IPS-20b (cell line): ENCODE measurements at regions not wholly inside any gene's neighbourhood (a gene's known extent, or its start where the extent isn't known, plus 50 kb on each side); places are given as distances from the start of the nearest gene placed in this dataset.
"Not testable (repeated sequence)": the region's sequence is repeated elsewhere in the genome, so short reads cannot be mapped to it uniquely, and the experiment has no call there.

Experiments used
- H3K27ac ChIP-seq: one replicate; pipeline ENCODE4 v1.5.1; 2013; ENCODE audit warnings: low read length
- H3K27me3 ChIP-seq: 2 replicates; pipeline ENCODE4 v1.6.1; 2013; ENCODE audit warnings: mild to moderate bottlenecking, low read length, inconsistent platforms; ENCODE audit not compliant: insufficient read depth
- H3K36me3 ChIP-seq: 2 replicates; pipeline ENCODE4 v1.6.1; 2013; ENCODE audit warnings: low read depth, mild to moderate bottlenecking, inconsistent platforms, low read length, moderate library complexity; ENCODE audit not compliant: insufficient read depth
- H3K4me1 ChIP-seq: 2 replicates; pipeline ENCODE4 v1.6.1; 2013; ENCODE audit warnings: mild to moderate bottlenecking, control low read depth, inconsistent platforms, low read length, moderate library complexity; ENCODE audit not compliant: insufficient read depth
- H3K4me3 ChIP-seq: 2 replicates; pipeline ENCODE4 v1.5.1; 2013; ENCODE audit warnings: mild to moderate bottlenecking, low read length, inconsistent platforms
- H3K9ac ChIP-seq: 2 replicates; pipeline ENCODE4 v1.6.1; 2013; ENCODE audit warnings: low read depth, mild to moderate bottlenecking, inconsistent platforms, low read length, moderate library complexity
- H3K9me3 ChIP-seq: 2 replicates; pipeline ENCODE4 v1.6.1; 2013; ENCODE audit warnings: mild to moderate bottlenecking, low read depth, low read length, inconsistent platforms; ENCODE audit not compliant: insufficient read depth

- H3K4me3 ChIP-seq: no peak overlapping the region
- H3K9me3 ChIP-seq: no peaks in the 10 kb centered on the region; the same call in 1 of the 2 replicates
- no peaks in the 10 kb centered on the region for H3K4me1 ChIP-seq
Measured at GRCh38 chr16:86229866-86230656, 280.3 kb upstream of the FOXF1 start.

GRCh38 chr16:86231321-86231995 lies 278.9 kb upstream of the FOXF1 start:
- Histone ChIP-seq H3K36me3 (no peaks in the 10 kb centered on the region), H3K27ac (no peak overlapping the region), H3K4me1 (no peaks in the 10 kb centered on the region), H3K9me3 (no peaks in the 10 kb centered on the region; the same call in 1 of the 2 replicates), H3K9ac (no peak overlapping the region), H3K27me3 (peaks cover 7% of the 10 kb centered on the region; the same call in 1 of the 2 replicates), H3K4me3 (no peak overlapping the region)

More at GRCh38 chr16:86229866-86230656, 280.3 kb upstream of the FOXF1 start:
- Histone ChIP-seq H3K27ac (no peak overlapping the region), H3K36me3 (no peaks in the 10 kb centered on the region), H3K9ac (no peak overlapping the region), H3K27me3 (peaks cover 7% of the 10 kb centered on the region; the same call in 1 of the 2 replicates)

GRCh38 chr16:86231996-86232350 lies 278.4 kb upstream of the FOXF1 start:
- no peak overlapping the region for H3K4me3 ChIP-seq
- no peak overlapping the region for H3K27ac ChIP-seq
- no peaks in the 10 kb centered on the region for H3K36me3 ChIP-seq
- no peaks in the 10 kb centered on the region; the same call in 1 of the 2 replicates for H3K9me3 ChIP-seq
- peaks cover 7% of the 10 kb centered on the region; the same call in 1 of the 2 replicates for H3K27me3 ChIP-seq
- no peaks in the 10 kb centered on the region for H3K4me1 ChIP-seq
- no peak overlapping the region for H3K9ac ChIP-seq

GRCh38 chr16:86232496-86232895 lies 277.8 kb upstream of the FOXF1 start:
- no peak overlapping the region for H3K4me3 ChIP-seq
- H3K36me3 ChIP-seq: no peaks in the 10 kb centered on the region
- no peaks in the 10 kb centered on the region for H3K4me1 ChIP-seq
- H3K27me3 ChIP-seq: peaks cover 7% of the 10 kb centered on the region; the same call in 1 of the 2 replicates
- H3K9me3 ChIP-seq: no peaks in the 10 kb centered on the region; the same call in 1 of the 2 replicates
- no peak overlapping the region for H3K9ac ChIP-seq
- H3K27ac ChIP-seq: no peak overlapping the region

- H3K27me3 ChIP-seq, H3K9me3 ChIP-seq: not testable (repeated sequence)
Measured at GRCh38 chr16:86233506-86233905, 276.8 kb upstream of the FOXF1 start.

GRCh38 chr16:86239381-86239780 lies 270.9 kb upstream of the FOXF1 start:
- H3K27me3 ChIP-seq: no peaks in the 10 kb centered on the region; the same call in 1 of the 2 replicates

More at GRCh38 chr16:86233506-86233905, 276.8 kb upstream of the FOXF1 start:
- not testable (repeated sequence) for H3K4me1 ChIP-seq, H3K36me3 ChIP-seq, H3K4me3 ChIP-seq, H3K9ac ChIP-seq, H3K27ac ChIP-seq

GRCh38 chr16:86240716-86241363 lies 269.5 kb upstream of the FOXF1 start:
- Histone ChIP-seq H3K36me3 (no peaks in the 10 kb centered on the region), H3K27me3 (no peaks in the 10 kb centered on the region; the same call in 1 of the 2 replicates), H3K4me1 (peaks cover 10% of the 10 kb centered on the region; the same call in 1 of the 2 replicates), H3K9me3 (no peaks in the 10 kb centered on the region), H3K9ac (no peak overlapping the region), H3K4me3 (no peak overlapping the region), H3K27ac (no peak overlapping the region)

More at GRCh38 chr16:86239381-86239780, 270.9 kb upstream of the FOXF1 start:
- H3K9ac ChIP-seq: no peak overlapping the region
- H3K4me1 ChIP-seq: peaks cover 10% of the 10 kb centered on the region; the same call in 1 of the 2 replicates
- no peaks in the 10 kb centered on the region for H3K9me3 ChIP-seq
- H3K4me3 ChIP-seq: no peak overlapping the region
- no peaks in the 10 kb centered on the region for H3K36me3 ChIP-seq
- H3K27ac ChIP-seq: no peak overlapping the region

GRCh38 chr16:86241681-86242080 lies 268.6 kb upstream of the FOXF1 start:
- Histone ChIP-seq H3K4me3 (no peak overlapping the region), H3K27ac (no peak overlapping the region), H3K4me1 (peaks cover 10% of the 10 kb centered on the region; the same call in 1 of the 2 replicates), H3K9ac (no peak overlapping the region), H3K27me3 (no peaks in the 10 kb centered on the region; the same call in 1 of the 2 replicates), H3K36me3 (no peaks in the 10 kb centered on the region), H3K9me3 (no peaks in the 10 kb centered on the region)

- Histone ChIP-seq H3K4me3 (no peak overlapping the region), H3K27ac (no peak overlapping the region), H3K4me1 (peaks cover 10% of the 10 kb centered on the region; the same call in 1 of the 2 replicates), H3K9ac (no peak overlapping the region), H3K27me3 (no peaks in the 10 kb centered on the region; the same call in 1 of the 2 replicates), H3K36me3 (no peaks in the 10 kb centered on the region), H3K9me3 (no peaks in the 10 kb centered on the region)
Measured at GRCh38 chr16:86242244-86243122, 267.8 kb upstream of the FOXF1 start.

- no peaks in the 10 kb centered on the region for H3K9me3 ChIP-seq
- H3K9ac ChIP-seq: no peak overlapping the region
- no peaks in the 10 kb centered on the region; the same call in 1 of the 2 replicates for H3K27me3 ChIP-seq
- no peak overlapping the region for H3K27ac ChIP-seq
- H3K4me1 ChIP-seq: peaks cover 10% of the 10 kb centered on the region; the same call in 1 of the 2 replicates
- H3K4me3 ChIP-seq: no peak overlapping the region
- no peaks in the 10 kb centered on the region for H3K36me3 ChIP-seq
Measured at GRCh38 chr16:86243123-86243473, 267.2 kb upstream of the FOXF1 start.
